Activated B cell treated with CpG ODN at 0.5 μM for 24 hours (primary cell): ENCODE measurements at regions not wholly inside any gene's neighbourhood (a gene's known extent, or its start where the extent isn't known, plus 50 kb on each side); places are given as distances from the start of the nearest gene placed in this dataset.
"Not testable (repeated sequence)": the region's sequence is repeated elsewhere in the genome, so short reads cannot be mapped to it uniquely, and the experiment has no call there.

Source experiments
- ATAC-seq: fragments of 200-7000 bp; cut with Tn5 transposase; one replicate; pipeline ENCODE4 v1.10.0; 2021; ENCODE audit warnings: low read depth, mild to moderate bottlenecking, moderate library complexity
- CTCF ChIA-PET: fragments of 350-600 bp; sonication (Branson Sonifier 250); formaldehyde crosslinking; loops from one replicate; lab custom pipeline; 2021; ENCODE audit warnings: antibody characterized with exemption; lab: Charles Lee
- POLR2A ChIA-PET: fragments of 350-600 bp; sonication (Branson Sonifier 250); formaldehyde crosslinking; loops from one replicate; lab custom pipeline; 2021; ENCODE audit warnings: antibody characterized with exemption; lab: Charles Lee
- DNase-seq: peaks from one replicate; pipeline ENCODE4 v3.0.0; 2022
- H3K27ac Mint-ChIP-seq: one replicate; pipeline ENCODE4 v1.8.0; 2020; ENCODE audit warnings: mixed read lengths
- H3K27me3 Mint-ChIP-seq: one replicate; pipeline ENCODE4 v1.8.0; 2021; ENCODE audit warnings: mixed read lengths
- H3K36me3 Mint-ChIP-seq: one replicate; pipeline ENCODE4 v1.8.0; 2021; ENCODE audit warnings: low read depth, mixed read lengths
- H3K4me1 Mint-ChIP-seq: one replicate; pipeline ENCODE4 v1.8.0; 2021; ENCODE audit warnings: mixed read lengths
- H3K4me3 Mint-ChIP-seq: one replicate; pipeline ENCODE4 v1.8.0; 2020; ENCODE audit warnings: mild to moderate bottlenecking, mixed read lengths
- H3K9me3 Mint-ChIP-seq: one replicate; pipeline ENCODE4 v1.8.0; 2020; ENCODE audit warnings: mixed read lengths
- intact Hi-C: fragments of 100-400 bp; cut with micrococcal nuclease; formaldehyde crosslinking; loops from one replicate; pipeline ENCODE4 v1.15.1; 2024
- TF ChIP-seq, protein P1 (sequence below): fragments of 200-600 bp; IDR thresholded peaks from one replicate; pipeline ENCODE4 v1.8.0; 2022; ENCODE audit warnings: antibody characterized with exemption, mild to moderate bottlenecking

GRCh38 chr5:53260446-53260845 lies 150.9 kb upstream of the MOCS2 start:
- DNase-seq = no peak
- TF ChIP-seq, protein P1, sequence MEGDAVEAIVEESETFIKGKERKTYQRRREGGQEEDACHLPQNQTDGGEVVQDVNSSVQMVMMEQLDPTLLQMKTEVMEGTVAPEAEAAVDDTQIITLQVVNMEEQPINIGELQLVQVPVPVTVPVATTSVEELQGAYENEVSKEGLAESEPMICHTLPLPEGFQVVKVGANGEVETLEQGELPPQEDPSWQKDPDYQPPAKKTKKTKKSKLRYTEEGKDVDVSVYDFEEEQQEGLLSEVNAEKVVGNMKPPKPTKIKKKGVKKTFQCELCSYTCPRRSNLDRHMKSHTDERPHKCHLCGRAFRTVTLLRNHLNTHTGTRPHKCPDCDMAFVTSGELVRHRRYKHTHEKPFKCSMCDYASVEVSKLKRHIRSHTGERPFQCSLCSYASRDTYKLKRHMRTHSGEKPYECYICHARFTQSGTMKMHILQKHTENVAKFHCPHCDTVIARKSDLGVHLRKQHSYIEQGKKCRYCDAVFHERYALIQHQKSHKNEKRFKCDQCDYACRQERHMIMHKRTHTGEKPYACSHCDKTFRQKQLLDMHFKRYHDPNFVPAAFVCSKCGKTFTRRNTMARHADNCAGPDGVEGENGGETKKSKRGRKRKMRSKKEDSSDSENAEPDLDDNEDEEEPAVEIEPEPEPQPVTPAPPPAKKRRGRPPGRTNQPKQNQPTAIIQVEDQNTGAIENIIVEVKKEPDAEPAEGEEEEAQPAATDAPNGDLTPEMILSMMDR = no peak
- Mint-ChIP-seq H3K9me3 (no peaks in the 10 kb centered on the region), H3K27ac (no peak overlapping the region), H3K36me3 (no peaks in the 10 kb centered on the region), H3K4me3 (no peak overlapping the region), H3K27me3 (no peaks in the 10 kb centered on the region), H3K4me1 (no peaks in the 10 kb centered on the region)
- no peak for ATAC-seq
- CTCF ChIA-PET = no interaction called here
- POLR2A ChIA-PET = no interaction called here
- intact Hi-C loops = no loop called here

- Mint-ChIP-seq H3K4me3 (no peak overlapping the region), H3K9me3 (no peaks in the 10 kb centered on the region), H3K36me3 (no peaks in the 10 kb centered on the region), H3K27ac (no peak overlapping the region), H3K4me1 (no peaks in the 10 kb centered on the region), H3K27me3 (no peaks in the 10 kb centered on the region)
- CTCF ChIA-PET = no interaction called here
- DNase-seq (no peak), ATAC-seq (no peak)
- POLR2A ChIA-PET = no interaction called here
- TF ChIP-seq, protein P1 = no peak
- intact Hi-C loops = no loop called here
These were observed 151.7 kb upstream of the MOCS2 start for GRCh38 chr5:53261245-53261644.

DNA sequence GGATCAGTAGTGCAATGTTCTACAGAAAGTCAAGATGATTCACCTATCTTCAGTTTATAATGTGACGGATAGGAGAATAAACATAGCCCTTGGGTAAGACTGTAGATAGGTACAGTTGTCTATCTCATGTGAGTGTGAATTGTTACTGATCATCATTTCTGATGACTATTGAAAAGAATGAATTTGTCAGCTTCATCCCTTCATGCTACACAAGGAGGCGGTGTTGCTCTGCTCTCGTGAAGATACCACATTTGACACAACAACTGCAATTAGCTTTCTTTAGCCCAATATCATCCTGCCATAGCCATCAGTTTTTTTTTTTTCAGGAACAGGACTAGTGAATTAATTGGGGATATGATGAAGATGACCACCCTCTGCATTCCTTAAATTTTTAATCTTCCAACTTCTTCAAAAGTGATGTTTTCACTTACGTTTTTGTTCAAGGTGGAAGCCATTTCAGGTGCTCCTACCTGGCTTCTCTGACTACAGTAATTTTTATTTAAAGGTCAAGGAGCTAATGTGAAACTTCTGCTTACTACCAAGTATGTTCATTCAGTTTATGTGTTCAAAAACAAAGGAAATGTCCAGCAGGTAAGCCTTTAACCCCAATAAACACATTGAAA lies 152.9 kb upstream of the MOCS2 start:
- ATAC-seq (no peak), DNase-seq (no peak)
- CTCF ChIA-PET = no interaction called here
- no peaks in the 10 kb centered on the region for H3K4me1 Mint-ChIP-seq
- intact Hi-C loops = loop anchor here (2.0 kb wide), 1 partner anchor 966 kb away; no protein-coding TSS in a partner anchor
- POLR2A ChIA-PET = no interaction called here
- no peak overlapping the region for H3K27ac Mint-ChIP-seq
- no peaks in the 10 kb centered on the region for H3K27me3 Mint-ChIP-seq
- no peaks in the 10 kb centered on the region for H3K9me3 Mint-ChIP-seq
- no peak overlapping the region for H3K4me3 Mint-ChIP-seq
- TF ChIP-seq, protein P1 = no peak
- no peaks in the 10 kb centered on the region for H3K36me3 Mint-ChIP-seq

GRCh38 chr5:53263151-53263550 lies 153.6 kb upstream of the MOCS2 start:
- DNase-seq (no peak), ATAC-seq (no peak)
- ChIA-PET CTCF (no interaction called here), POLR2A (no interaction called here)
- intact Hi-C loops = loop anchor here (2.0 kb wide), 1 partner anchor 966 kb away; no protein-coding TSS in a partner anchor
- Mint-ChIP-seq H3K4me3 (no peak overlapping the region), H3K9me3 (no peaks in the 10 kb centered on the region), H3K27me3 (peaks cover 2% of the 10 kb centered on the region), H3K4me1 (no peaks in the 10 kb centered on the region), H3K36me3 (no peaks in the 10 kb centered on the region), H3K27ac (no peak overlapping the region)
- TF ChIP-seq, protein P1 = no peak

- no peaks in the 10 kb centered on the region for H3K36me3 Mint-ChIP-seq
- intact Hi-C loops = no loop called here
- no peaks in the 10 kb centered on the region for H3K9me3 Mint-ChIP-seq
- no peak for DNase-seq
- no peaks in the 10 kb centered on the region for H3K4me1 Mint-ChIP-seq
- peaks cover 2% of the 10 kb centered on the region for H3K27me3 Mint-ChIP-seq
- CTCF ChIA-PET = no interaction called here
- no peak overlapping the region for H3K4me3 Mint-ChIP-seq
- TF ChIP-seq, protein P1 = no peak
- no peak for ATAC-seq
- no peak overlapping the region for H3K27ac Mint-ChIP-seq
- POLR2A ChIA-PET = no interaction called here
These were observed 155.5 kb upstream of the MOCS2 start for GRCh38 chr5:53265043-53265442.

DNA sequence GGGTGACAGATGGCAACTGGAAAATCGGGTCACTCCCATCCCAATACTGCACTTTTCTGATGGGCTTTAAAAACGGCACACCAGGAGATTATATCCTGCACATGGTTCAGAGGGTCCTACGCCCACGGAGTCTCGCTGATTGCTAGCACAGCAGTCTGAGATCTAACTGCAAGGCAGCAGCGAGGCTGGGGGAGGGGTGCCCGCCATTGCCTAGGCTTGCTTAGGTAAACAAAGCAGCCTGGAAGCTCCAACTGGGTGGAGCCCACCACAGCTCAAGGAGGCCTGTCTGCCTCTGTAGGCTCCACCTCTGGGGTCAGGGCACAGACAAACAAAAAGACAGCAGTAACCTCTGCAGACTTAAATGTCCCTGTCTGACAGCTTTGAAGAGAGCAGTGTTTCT lies 158.7 kb upstream of the MOCS2 start:
- H3K4me3 Mint-ChIP-seq, POLR2A ChIA-PET, H3K9me3 Mint-ChIP-seq, intact Hi-C loops, H3K36me3 Mint-ChIP-seq, H3K4me1 Mint-ChIP-seq, H3K27ac Mint-ChIP-seq, H3K27me3 Mint-ChIP-seq, ATAC-seq, CTCF ChIA-PET, DNase-seq: not testable (repeated sequence)
